BJ (cell line): ENCODE measurements at regions not wholly inside any gene's neighbourhood (a gene's known extent, or its start where the extent isn't known, plus 50 kb on each side); places are given as distances from the start of the nearest gene placed in this dataset.
"Not testable (repeated sequence)": the region's sequence is repeated elsewhere in the genome, so short reads cannot be mapped to it uniquely, and the experiment has no call there.

Source experiments
- CTCF ChIA-PET: fragments of 350-600 bp; formaldehyde crosslinking; extraction: SDS; loops from one replicate; lab custom pipeline; 2021; ENCODE audit warnings: antibody characterized with exemption, inconsistent platforms; lab: Yijun Ruan, JAX
- POLR2A ChIA-PET: fragments of 300-600 bp; sonication (Branson Sonifier 250); formaldehyde crosslinking; extraction: SDS; loops from one replicate; lab custom pipeline; 2021; ENCODE audit warnings: antibody characterized with exemption; lab: Charles Lee
- DNase-seq: peaks from one replicate; pipeline ENCODE4 v3.0.0-alpha.2; 2011; ENCODE audit warnings: low read depth
- H3K27me3 ChIP-seq: 2 replicates; pipeline ENCODE4 v1.6.0; 2011; ENCODE audit warnings: low read length; ENCODE audit not compliant: control insufficient read depth, insufficient read depth
- H3K36me3 ChIP-seq: 2 replicates; pipeline ENCODE4 v1.5.1; 2011; ENCODE audit warnings: low read length; ENCODE audit not compliant: control insufficient read depth, insufficient read depth
- H3K4me3 ChIP-seq: 2 replicates; pipeline ENCODE4 v1.5.1; 2011; ENCODE audit warnings: low read depth, mild to moderate bottlenecking, control low read depth, low read length
- CTCF ChIP-seq: IDR thresholded peaks from 2 replicates; pipeline ENCODE4 v1.5.1; 2011; ENCODE audit warnings: low read depth, mild to moderate bottlenecking, control low read depth, inconsistent platforms, low read length, moderate library complexity; ENCODE audit not compliant: insufficient read depth

GRCh38 chr6:56725254-56725653 is 82.6 kb upstream of the DST start:
- H3K4me3 ChIP-seq: no peak overlapping the region
- POLR2A ChIA-PET: no interaction called here
- no peak for DNase-seq
- CTCF ChIA-PET: interaction anchor here (0.6 to 1.7 kb wide), 6 partner anchors 9 to 126 kb away, joined by 3 to 6 read pairs (median 4); no protein-coding TSS in a partner anchor
- no peaks in the 10 kb centered on the region for H3K27me3 ChIP-seq
- H3K36me3 ChIP-seq: no peaks in the 10 kb centered on the region
- TF ChIP-seq CTCF: no peak

GRCh38 chr6:56724455-56724854 is 81.8 kb upstream of the DST start:
- no peak for TF ChIP-seq CTCF
- no peak for DNase-seq
- H3K4me3 ChIP-seq: no peak overlapping the region

GRCh38 chr6:56720882-56721281 is 78.2 kb upstream of the DST start:
- CTCF ChIA-PET: no interaction called here
- H3K27me3 ChIP-seq: no peaks in the 10 kb centered on the region
- H3K36me3 ChIP-seq: no peaks in the 10 kb centered on the region
- DNase-seq: no peak
- no peak for TF ChIP-seq CTCF
- POLR2A ChIA-PET: no interaction called here
- no peak overlapping the region for H3K4me3 ChIP-seq

More at GRCh38 chr6:56724455-56724854, 81.8 kb upstream of the DST start:
- CTCF ChIA-PET: interaction anchor here (0.7 to 1.7 kb wide), 6 partner anchors 10 to 127 kb away, joined by 3 to 6 read pairs (median 4); no protein-coding TSS in a partner anchor
- POLR2A ChIA-PET: no interaction called here
- H3K27me3 ChIP-seq: no peaks in the 10 kb centered on the region
- no peaks in the 10 kb centered on the region for H3K36me3 ChIP-seq

GRCh38 chr6:56720202-56720601 is 77.5 kb upstream of the DST start:
- H3K36me3 ChIP-seq, POLR2A ChIA-PET, CTCF ChIA-PET, H3K4me3 ChIP-seq, DNase-seq, H3K27me3 ChIP-seq: not testable (repeated sequence)

- H3K27me3 ChIP-seq, H3K4me3 ChIP-seq, CTCF ChIA-PET, POLR2A ChIA-PET, H3K36me3 ChIP-seq, DNase-seq: not testable (repeated sequence)
Observed at GRCh38 chr6:56719315-56720058, 76.8 kb upstream of the DST start.

GRCh38 chr6:56718236-56718635 is 75.5 kb upstream of the DST start:
- no peak overlapping the region for H3K4me3 ChIP-seq
- TF ChIP-seq CTCF: no peak
- H3K36me3 ChIP-seq: no peaks in the 10 kb centered on the region
- CTCF ChIA-PET: interaction anchor here (1.3 to 1.8 kb wide), 2 partner anchors 9 kb away, joined by 3 to 5 read pairs; no protein-coding TSS in a partner anchor
- no peak for DNase-seq
- POLR2A ChIA-PET: no interaction called here
- no peaks in the 10 kb centered on the region for H3K27me3 ChIP-seq
